Fibroblast of the conjunctiva (primary cell): ENCODE measurements at regions not wholly inside any gene's neighbourhood (a gene's known extent, or its start where the extent isn't known, plus 50 kb on each side); places are given as distances from the start of the nearest gene placed in this dataset.
"Not testable (repeated sequence)": the region's sequence is repeated elsewhere in the genome, so short reads cannot be mapped to it uniquely, and the experiment has no call there.

ENCODE experiments used
- DNase-seq: peaks from one replicate; pipeline ENCODE4 v3.0.0-alpha.2; 2010; ENCODE audit warnings: low read depth

DNA sequence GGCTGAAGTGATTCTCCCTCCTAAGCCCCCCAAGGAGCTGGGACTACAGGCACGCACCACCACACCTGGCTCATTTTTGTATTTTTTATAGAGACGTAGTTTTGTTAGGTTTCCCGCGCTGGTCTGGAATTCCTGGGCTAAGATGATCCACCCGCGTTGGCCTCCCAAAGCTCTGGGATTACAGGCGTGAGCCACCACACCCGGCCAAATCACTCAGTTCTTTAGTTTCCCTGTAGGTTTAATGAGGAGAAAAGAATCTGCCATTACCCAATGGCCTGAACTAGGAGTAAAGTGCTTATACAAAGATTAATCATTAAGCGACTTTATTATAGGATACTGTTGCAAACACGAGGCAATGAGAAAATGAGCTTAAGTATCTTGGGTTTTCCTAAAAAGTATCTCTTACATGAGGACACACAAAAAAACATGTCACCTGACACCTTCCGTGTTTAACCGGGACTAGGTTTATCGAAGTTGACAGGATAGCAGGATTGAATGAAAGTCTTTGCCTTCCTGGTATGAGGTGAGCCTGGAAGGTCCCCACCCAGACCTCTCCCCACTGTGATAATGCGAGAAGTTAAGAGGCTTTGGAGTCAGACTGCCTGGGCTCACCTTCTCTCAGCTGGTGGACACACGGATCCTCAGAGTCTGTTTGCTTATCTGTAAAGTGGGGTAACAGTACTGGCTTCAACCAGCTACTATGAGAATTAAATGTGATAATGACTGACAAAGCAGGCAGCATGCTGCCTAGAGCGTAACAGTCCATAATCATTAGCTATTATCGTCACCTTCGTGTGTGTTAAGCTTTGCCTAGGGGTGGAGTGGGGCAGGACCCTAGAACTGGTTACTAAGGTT is 133.5 kb upstream of the KRAS start:
- DNase-seq = no peak

DNA sequence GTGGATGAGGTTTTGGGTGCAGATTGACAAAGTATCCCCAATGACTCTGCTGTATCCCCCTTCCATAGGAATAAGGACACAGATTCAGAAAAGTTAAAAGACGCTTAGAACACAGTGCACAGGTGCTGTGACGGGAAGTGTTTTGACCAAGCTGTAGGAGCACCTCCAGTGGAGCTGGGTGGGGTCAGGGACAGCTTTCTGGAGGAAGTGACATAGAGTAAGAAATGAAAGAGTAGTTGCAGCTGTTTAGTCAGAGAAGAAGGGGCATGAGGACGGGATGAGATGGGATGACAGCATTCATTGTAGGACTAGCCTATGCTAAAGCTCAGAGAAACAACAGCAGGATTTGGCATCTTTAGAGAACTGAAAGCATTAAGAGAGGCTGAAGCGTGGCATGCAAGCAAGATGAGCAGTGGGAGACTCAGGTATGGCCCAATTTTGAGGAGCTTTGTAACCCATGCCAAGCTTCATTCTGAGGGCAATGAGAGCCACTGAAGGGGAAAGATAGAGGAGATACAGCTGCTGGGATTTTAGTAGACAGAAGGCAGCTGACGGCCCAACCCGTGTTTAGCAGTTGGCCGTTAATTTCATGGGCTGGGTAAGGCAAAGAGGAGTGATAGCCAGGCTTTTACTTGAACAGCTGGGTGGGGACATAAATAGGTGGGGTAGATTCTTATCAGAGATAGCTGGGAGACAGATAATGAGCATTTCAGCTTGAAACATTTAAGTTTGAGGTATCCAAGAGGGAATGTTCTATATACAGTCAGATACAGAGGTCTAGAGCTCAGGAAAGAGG is 131.8 kb upstream of the KRAS start:
- DNase-seq = no peak

GRCh38 chr12:25377469-25378177 is 126.9 kb upstream of the KRAS start:
- DNase-seq = no peak

GRCh38 chr12:25376985-25377384 is 126.3 kb upstream of the KRAS start:
- no peak for DNase-seq

DNA sequence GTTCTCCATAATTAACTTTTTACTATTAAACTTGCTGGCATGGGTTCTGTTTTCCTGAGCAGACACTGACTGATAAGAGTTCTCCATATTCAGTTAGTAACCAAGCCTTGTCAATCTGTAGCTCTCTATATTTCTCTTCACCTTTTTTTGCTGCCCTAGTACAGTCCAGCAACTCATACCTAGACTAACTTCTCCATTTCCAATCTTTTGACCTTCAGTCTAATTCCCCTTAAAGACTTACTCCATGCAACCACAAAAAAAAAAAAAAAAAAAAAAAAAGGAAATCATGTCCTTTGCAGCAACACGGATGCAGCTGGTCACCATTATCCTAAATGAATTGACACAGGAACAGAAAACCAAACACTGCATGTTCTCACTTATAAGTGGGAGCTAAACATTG is 125.7 kb upstream of the KRAS start:
- no peak for DNase-seq

- DNase-seq = no peak
Observed at GRCh38 chr12:25372969-25373817, 122.5 kb upstream of the KRAS start.

- DNase-seq = no peak
Observed at GRCh38 chr12:25372002-25372401, 121.3 kb upstream of the KRAS start.

GRCh38 chr12:25368557-25368956 is 117.8 kb upstream of the KRAS start:
- no peak for DNase-seq

DNA sequence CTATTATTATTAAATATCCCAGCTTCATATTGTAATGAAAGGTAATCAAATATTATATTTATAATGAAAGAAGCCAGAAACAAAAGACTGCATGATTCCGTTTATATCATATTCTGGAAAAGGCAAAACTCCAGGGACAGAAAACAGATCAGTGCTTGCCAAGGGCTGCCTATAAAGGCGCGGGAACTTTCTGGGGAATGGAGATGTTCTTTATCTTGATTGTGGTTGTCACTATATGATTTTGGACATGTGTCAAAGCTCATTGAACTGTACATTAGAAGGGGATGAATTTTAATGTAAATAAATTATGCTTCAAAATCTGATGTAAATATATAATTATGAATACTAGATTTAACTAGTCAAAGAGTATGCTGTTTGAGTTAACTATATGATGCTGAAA is 115.4 kb upstream of the KRAS start:
- no peak for DNase-seq

- DNase-seq = no peak
Observed at GRCh38 chr12:25365340-25365730, 114.6 kb upstream of the KRAS start.

DNA sequence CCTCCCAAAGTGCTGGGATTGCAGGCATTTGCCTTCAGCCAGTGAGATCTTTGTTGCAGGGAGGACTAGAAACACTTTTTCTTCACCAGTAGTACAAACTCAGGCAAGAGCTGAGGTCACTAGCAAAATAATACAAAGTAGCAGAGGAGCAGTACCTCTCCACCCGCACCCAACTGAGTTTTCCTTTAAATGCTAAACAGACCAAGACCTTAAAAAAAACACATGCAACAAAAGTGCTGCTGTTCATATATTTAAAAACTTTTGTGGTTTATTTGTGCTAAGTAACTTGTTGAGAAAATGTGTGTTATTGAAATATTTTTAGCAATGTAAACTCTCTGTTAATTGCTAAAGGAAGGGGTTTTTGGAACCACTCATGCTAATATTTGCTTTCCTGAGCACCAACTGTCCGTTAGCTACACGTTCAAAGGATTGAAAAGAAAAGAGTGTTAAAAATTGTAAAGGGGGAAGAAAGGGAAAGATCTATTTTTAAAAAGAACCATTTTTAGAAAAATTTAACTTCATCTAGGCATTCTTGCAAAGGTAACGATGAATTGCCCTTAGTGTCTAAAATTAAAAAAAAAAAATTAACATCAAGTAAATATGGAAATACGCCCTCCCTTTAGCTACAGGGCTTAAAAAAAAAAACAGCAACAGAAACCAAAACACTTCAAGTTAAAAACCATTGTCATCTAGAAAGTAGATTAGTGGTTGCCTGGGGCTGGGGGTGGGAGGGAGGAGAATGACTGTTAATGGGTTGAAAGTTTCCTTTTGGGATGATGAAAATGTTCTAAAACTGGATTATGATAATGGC is 114.0 kb upstream of the KRAS start:
- DNase-seq = no peak

- DNase-seq = no peak
Observed at GRCh38 chr12:25362646-25363045, 111.9 kb upstream of the KRAS start.

GRCh38 chr12:25361511-25361910 is 110.8 kb upstream of the KRAS start:
- DNase-seq = no peak

GRCh38 chr12:25357595-25357994 is 106.9 kb upstream of the KRAS start:
- no peak for DNase-seq

- DNase-seq = not testable (repeated sequence)
Observed at GRCh38 chr12:25352942-25353341, 102.2 kb upstream of the KRAS start.

DNA sequence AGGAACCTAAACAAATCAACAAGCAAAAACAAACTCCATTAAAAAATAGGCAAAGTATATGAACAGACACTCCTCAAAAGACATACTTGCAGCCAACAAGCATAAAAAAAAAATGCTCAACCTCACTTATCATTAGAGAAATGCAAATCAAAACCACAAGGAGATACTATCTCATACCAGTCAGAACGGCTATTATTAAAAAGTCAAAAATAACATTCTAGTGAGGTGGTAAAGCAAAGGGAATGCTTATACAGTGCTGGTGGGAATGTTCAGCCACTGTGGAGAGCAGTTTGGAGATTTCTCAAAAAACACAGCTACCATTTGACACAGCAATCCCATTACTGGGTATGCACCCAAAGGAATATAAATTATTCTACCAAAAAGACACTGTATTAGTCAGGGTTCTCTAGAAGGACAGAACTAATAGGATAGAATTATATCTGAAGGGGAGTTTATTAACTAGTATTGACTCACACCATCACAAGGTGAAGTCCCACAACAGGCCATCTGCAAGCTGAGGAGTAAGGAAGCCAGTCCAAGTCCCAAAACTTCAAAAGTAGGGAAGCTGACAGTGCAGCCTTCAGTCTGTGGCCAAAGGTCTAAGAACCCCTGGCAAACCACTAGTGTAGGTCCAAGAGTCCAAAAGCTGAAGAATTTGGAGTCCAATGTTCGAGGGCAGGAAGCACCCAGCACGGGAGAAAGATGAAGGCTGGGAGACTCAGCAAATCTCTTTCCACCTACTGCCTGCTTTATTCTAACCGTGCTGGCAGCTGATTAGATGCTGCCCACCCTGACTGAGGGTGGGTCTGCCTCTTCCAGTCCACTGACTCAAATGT is 101.6 kb upstream of the KRAS start:
- DNase-seq = no peak

DNA sequence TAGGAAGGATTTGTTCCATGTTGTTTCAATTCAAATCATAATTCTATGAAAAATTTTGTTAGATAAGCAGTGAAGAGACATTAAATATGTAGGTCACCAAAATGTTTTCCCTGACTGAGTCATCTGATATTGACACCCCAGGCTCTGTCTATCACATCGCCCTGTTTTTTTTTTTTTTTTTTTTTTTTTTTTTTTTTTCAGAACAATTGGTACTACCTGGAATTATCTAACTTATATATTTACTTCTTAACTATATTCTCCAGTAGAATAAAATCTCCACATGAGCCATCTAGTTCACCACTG is 97.8 kb upstream of the KRAS start:
- no peak for DNase-seq

GRCh38 chr12:25347716-25348592 is 97.2 kb upstream of the KRAS start:
- no peak for DNase-seq

DNA sequence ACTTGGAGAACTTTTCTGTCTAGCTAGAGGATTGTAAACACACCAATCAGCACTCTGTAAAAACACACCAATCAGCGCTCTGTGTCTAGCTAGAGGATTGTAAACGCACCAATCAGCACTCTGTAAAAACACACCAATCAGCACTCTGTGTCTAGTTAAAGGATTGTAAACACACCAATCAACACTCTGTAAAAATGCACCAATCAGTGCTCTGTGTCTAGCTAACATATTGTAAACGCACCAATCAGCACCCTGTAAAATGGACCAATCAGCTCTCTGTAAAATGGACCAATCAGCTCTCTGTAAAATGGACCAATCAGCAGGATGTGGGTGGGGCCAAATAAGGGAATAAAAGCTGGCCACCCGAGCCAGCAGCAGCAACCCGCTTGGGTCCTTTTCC is 91.1 kb upstream of the KRAS start:
- DNase-seq = not testable (repeated sequence)
